ENCODE measurements at regions not wholly inside any gene's neighbourhood (a gene's known extent, or its start where the extent isn't known, plus 50 kb on each side); places are given as distances from the start of the nearest gene placed in this dataset.

DNA sequence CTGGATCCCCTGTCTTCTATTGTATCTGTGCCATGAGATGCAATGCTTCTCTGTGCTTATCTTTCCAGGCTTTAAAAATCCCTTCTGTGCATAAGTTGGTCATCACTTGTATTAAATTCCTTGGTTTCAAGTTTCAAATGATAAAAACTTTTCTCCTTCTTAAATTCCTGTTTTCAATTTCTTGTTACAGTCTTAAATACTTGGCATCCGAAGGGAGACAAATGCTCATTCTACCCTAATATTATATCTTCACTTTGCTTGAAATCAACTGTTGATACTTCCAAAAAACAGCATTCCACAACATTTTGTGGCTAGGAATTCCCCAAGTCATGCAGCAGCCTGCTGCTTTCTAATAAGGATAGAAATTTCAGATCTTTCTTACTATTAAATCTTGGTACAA is 413.2 kb upstream of the ACTBL2 start:
- TF ChIP-seq POLR2AphosphoS5 (IDR thresholded peaks at IDR 0.05; ENCODE audit: low read depth, low read length): no peak
- TF ChIP-seq, protein P1, sequence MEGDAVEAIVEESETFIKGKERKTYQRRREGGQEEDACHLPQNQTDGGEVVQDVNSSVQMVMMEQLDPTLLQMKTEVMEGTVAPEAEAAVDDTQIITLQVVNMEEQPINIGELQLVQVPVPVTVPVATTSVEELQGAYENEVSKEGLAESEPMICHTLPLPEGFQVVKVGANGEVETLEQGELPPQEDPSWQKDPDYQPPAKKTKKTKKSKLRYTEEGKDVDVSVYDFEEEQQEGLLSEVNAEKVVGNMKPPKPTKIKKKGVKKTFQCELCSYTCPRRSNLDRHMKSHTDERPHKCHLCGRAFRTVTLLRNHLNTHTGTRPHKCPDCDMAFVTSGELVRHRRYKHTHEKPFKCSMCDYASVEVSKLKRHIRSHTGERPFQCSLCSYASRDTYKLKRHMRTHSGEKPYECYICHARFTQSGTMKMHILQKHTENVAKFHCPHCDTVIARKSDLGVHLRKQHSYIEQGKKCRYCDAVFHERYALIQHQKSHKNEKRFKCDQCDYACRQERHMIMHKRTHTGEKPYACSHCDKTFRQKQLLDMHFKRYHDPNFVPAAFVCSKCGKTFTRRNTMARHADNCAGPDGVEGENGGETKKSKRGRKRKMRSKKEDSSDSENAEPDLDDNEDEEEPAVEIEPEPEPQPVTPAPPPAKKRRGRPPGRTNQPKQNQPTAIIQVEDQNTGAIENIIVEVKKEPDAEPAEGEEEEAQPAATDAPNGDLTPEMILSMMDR (IDR thresholded peaks at IDR 0.05): no peak
